ENCODE measurements at regions not wholly inside any gene's neighbourhood (a gene's known extent, or its start where the extent isn't known, plus 50 kb on each side); places are given as distances from the start of the nearest gene placed in this dataset.

- DNase-seq (ENCODE audit: low read depth): no peak
Observed at GRCh38 chr14:104458845-104459244, 120.7 kb upstream of the C14orf180 start.

- no peak for DNase-seq (ENCODE audit: low read depth)
Observed at GRCh38 chr14:104460791-104461651, 118.5 kb upstream of the C14orf180 start.

- DNase-seq (ENCODE audit: low read depth): no peak
Observed at GRCh38 chr14:104461676-104462449, 117.7 kb upstream of the C14orf180 start.

- DNase-seq (ENCODE audit: low read depth): peak; percentile 2
Observed at GRCh38 chr14:104462651-104463630, 116.6 kb upstream of the C14orf180 start.

- DNase-seq (ENCODE audit: low read depth): no peak
Observed at GRCh38 chr14:104464907-104465306, 114.7 kb upstream of the C14orf180 start.

GRCh38 chr14:104465482-104466390 lies 113.8 kb upstream of the C14orf180 start:
- DNase-seq (ENCODE audit: low read depth): no peak

- DNase-seq (ENCODE audit: low read depth): no peak
Observed at GRCh38 chr14:104467236-104467635, 112.3 kb upstream of the C14orf180 start.

GRCh38 chr14:104467641-104468040 lies 111.9 kb upstream of the C14orf180 start:
- no peak for DNase-seq (ENCODE audit: low read depth)

GRCh38 chr14:104469591-104469990 lies 110.0 kb upstream of the C14orf180 start:
- no peak for DNase-seq (ENCODE audit: low read depth)

GRCh38 chr14:104470588-104470987 lies 109.0 kb upstream of the C14orf180 start:
- DNase-seq (ENCODE audit: low read depth): no peak

- DNase-seq (ENCODE audit: low read depth): no peak
Observed at GRCh38 chr14:104471114-104471513, 108.5 kb upstream of the C14orf180 start.

- DNase-seq (ENCODE audit: low read depth): no peak
Observed at GRCh38 chr14:104472073-104472472, 107.5 kb upstream of the C14orf180 start.

- DNase-seq (ENCODE audit: low read depth): no peak
Observed at GRCh38 chr14:104472536-104473243, 106.9 kb upstream of the C14orf180 start.

GRCh38 chr14:104473244-104473565 lies 106.4 kb upstream of the C14orf180 start:
- no peak for DNase-seq (ENCODE audit: low read depth)

GRCh38 chr14:104473649-104474494 lies 105.7 kb upstream of the C14orf180 start:
- DNase-seq (ENCODE audit: low read depth): no peak

GRCh38 chr14:104474495-104475213 lies 104.9 kb upstream of the C14orf180 start:
- no peak for DNase-seq (ENCODE audit: low read depth)

GRCh38 chr14:104475256-104475655 lies 104.3 kb upstream of the C14orf180 start:
- DNase-seq (ENCODE audit: low read depth): no peak

GRCh38 chr14:104475802-104476201 lies 103.8 kb upstream of the C14orf180 start:
- no peak for DNase-seq (ENCODE audit: low read depth)
